RWPE2 (cell line): ENCODE measurements at regions not wholly inside any gene's neighbourhood (a gene's known extent, or its start where the extent isn't known, plus 50 kb on each side); places are given as distances from the start of the nearest gene placed in this dataset.

Experiments
- ATAC-seq: fragments of 200-7000 bp; cut with Tn5 transposase; 3 replicates; pipeline ENCODE4 v1.9.1; 2021; ENCODE audit warnings: low read depth
- DNase-seq: peaks from one replicate; pipeline ENCODE4 v3.0.0-alpha.2; 2020; ENCODE audit warnings: low spot score
- H3K27ac ChIP-seq: fragments of 450-650 bp; 2 replicates; pipeline ENCODE4 v1.5.1; 2017; ENCODE audit warnings: mild to moderate bottlenecking; ENCODE audit not compliant: poor library complexity, severe bottlenecking
- H3K27me3 ChIP-seq: fragments of 250-450 bp; sonication (Bioruptor Pico); 2 replicates; pipeline ENCODE4 v1.5.1; 2021; ENCODE audit warnings: mild to moderate bottlenecking, moderate library complexity; ENCODE audit not compliant: insufficient read depth, poor library complexity, severe bottlenecking
- H3K36me3 ChIP-seq: fragments of 250-450 bp; sonication (Bioruptor Pico); 2 replicates; pipeline ENCODE4 v1.5.1; 2020; ENCODE audit warnings: low read depth, mild to moderate bottlenecking, moderate library complexity
- H3K4me1 ChIP-seq: fragments of 250-450 bp; sonication (Bioruptor Pico); 2 replicates; pipeline ENCODE4 v1.5.1; 2021; ENCODE audit warnings: mild to moderate bottlenecking, moderate library complexity; ENCODE audit not compliant: insufficient read depth, poor library complexity, severe bottlenecking
- H3K4me3 ChIP-seq: fragments of 250-450 bp; sonication (Bioruptor Pico); 2 replicates; pipeline ENCODE4 v1.5.1; 2021; ENCODE audit warnings: mild to moderate bottlenecking, moderate library complexity; ENCODE audit not compliant: severe bottlenecking
- H3K9me3 ChIP-seq: fragments of 250-450 bp; sonication (Bioruptor Pico); 2 replicates; pipeline ENCODE4 v1.5.1; 2021; ENCODE audit warnings: mild to moderate bottlenecking, moderate library complexity; ENCODE audit not compliant: severe bottlenecking
- TF ChIP-seq, protein P1 (sequence below): fragments of 450-650 bp; IDR thresholded peaks from one replicate; pipeline ENCODE4 v1.5.1; 2017; ENCODE audit warnings: mild to moderate bottlenecking, moderate library complexity; ENCODE audit not compliant: poor library complexity, severe bottlenecking

GRCh38 chr20:54708229-54708628 is 232.8 kb downstream of the DOK5 start:
- H3K4me3 ChIP-seq, result no peak overlapping the region
- H3K27me3 ChIP-seq, result peaks cover 9% of the 10 kb centered on the region
- TF ChIP-seq, protein P1, sequence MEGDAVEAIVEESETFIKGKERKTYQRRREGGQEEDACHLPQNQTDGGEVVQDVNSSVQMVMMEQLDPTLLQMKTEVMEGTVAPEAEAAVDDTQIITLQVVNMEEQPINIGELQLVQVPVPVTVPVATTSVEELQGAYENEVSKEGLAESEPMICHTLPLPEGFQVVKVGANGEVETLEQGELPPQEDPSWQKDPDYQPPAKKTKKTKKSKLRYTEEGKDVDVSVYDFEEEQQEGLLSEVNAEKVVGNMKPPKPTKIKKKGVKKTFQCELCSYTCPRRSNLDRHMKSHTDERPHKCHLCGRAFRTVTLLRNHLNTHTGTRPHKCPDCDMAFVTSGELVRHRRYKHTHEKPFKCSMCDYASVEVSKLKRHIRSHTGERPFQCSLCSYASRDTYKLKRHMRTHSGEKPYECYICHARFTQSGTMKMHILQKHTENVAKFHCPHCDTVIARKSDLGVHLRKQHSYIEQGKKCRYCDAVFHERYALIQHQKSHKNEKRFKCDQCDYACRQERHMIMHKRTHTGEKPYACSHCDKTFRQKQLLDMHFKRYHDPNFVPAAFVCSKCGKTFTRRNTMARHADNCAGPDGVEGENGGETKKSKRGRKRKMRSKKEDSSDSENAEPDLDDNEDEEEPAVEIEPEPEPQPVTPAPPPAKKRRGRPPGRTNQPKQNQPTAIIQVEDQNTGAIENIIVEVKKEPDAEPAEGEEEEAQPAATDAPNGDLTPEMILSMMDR, result no peak
- no peaks in the 10 kb centered on the region for H3K9me3 ChIP-seq
- ATAC-seq, result no peak
- H3K36me3 ChIP-seq, result no peaks in the 10 kb centered on the region
- no peaks in the 10 kb centered on the region for H3K4me1 ChIP-seq
- DNase-seq, result no peak
- no peak overlapping the region for H3K27ac ChIP-seq

DNA sequence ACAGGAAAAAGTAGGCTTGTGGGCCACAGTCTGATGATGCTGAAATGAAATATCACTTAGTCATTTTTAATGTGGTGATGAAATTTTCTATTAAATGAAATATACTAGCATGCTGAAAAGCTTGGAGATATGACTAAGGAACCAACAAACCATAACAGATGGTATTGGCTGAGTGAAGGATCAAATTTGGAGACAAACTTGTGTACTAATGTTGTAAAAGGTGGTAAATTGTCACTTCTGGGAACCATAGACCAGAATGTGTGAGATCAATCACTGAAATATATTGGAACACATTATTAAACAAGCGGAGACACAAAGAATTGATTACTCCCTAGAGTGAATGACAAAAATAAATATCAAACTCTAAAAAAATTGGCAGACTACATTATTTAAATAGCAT is 232.4 kb downstream of the DOK5 start:
- H3K36me3 ChIP-seq, result no peaks in the 10 kb centered on the region
- ATAC-seq (no peak), DNase-seq (no peak)
- TF ChIP-seq, protein P1, result no peak
- H3K4me1 ChIP-seq, result no peaks in the 10 kb centered on the region
- H3K27ac ChIP-seq, result no peak overlapping the region
- no peak overlapping the region for H3K4me3 ChIP-seq
- H3K9me3 ChIP-seq, result no peaks in the 10 kb centered on the region
- H3K27me3 ChIP-seq, result peaks cover 7% of the 10 kb centered on the region

GRCh38 chr20:54706581-54706980 is 231.2 kb downstream of the DOK5 start:
- TF ChIP-seq, protein P1, result no peak
- peaks cover 7% of the 10 kb centered on the region for H3K27me3 ChIP-seq
- DNase-seq, result no peak
- H3K9me3 ChIP-seq, result no peaks in the 10 kb centered on the region
- H3K36me3 ChIP-seq, result no peaks in the 10 kb centered on the region
- ATAC-seq, result no peak
- no peak overlapping the region for H3K27ac ChIP-seq
- H3K4me1 ChIP-seq, result no peaks in the 10 kb centered on the region
- H3K4me3 ChIP-seq, result no peak overlapping the region

GRCh38 chr20:54704032-54704635 is 228.7 kb downstream of the DOK5 start:
- ATAC-seq (no peak), DNase-seq (no peak)
- Histone ChIP-seq H3K27me3 (no peaks in the 10 kb centered on the region), H3K36me3 (no peaks in the 10 kb centered on the region), H3K9me3 (no peaks in the 10 kb centered on the region), H3K4me1 (no peaks in the 10 kb centered on the region), H3K27ac (no peak overlapping the region), H3K4me3 (no peak overlapping the region)
- TF ChIP-seq, protein P1, result no peak
